ENCODE measurements at regions not wholly inside any gene's neighbourhood (a gene's known extent, or its start where the extent isn't known, plus 50 kb on each side); places are given as distances from the start of the nearest gene placed in this dataset.

GRCh38 chr1:81069856-81070255, 730.9 kb upstream of the ADGRL2 start:
- no peak for TF ChIP-seq POLR2AphosphoS5 (IDR thresholded peaks at IDR 0.05; ENCODE audit: borderline replicate concordance, low read depth, low read length)
- TF ChIP-seq EZH2 (IDR thresholded peaks at IDR 0.05), result no peak

All from SK-N-MC (cell line).